Thymus (tissue), 11 donors: ENCODE measurements at regions not wholly inside any gene's neighbourhood (a gene's known extent, or its start where the extent isn't known, plus 50 kb on each side); places are given as distances from the start of the nearest gene placed in this dataset.

Source experiments
- DNase-seq, 9 donors: peaks; one replicate each; pipeline ENCODE4 v3.0.0-alpha.2; 2013; ENCODE audit warnings: low spot score in 9 of 9, low read depth in 6 of 9, missing footprints in 1 of 9
- H3K27ac ChIP-seq, 2 donors: one replicate each; pipeline ENCODE4 v1.5.1; 2013; ENCODE audit warnings: control low read depth in 1 of 2, low read depth in 1 of 2, low read length in 1 of 2, mild to moderate bottlenecking in 1 of 2, moderate library complexity in 1 of 2
- H3K27me3 ChIP-seq, 2 donors: one replicate each; pipeline ENCODE4 v1.5.1; 2013; ENCODE audit warnings: low read length in 1 of 2; ENCODE audit not compliant: control insufficient read depth in 2 of 2, insufficient read depth in 1 of 2
- H3K36me3 ChIP-seq, 2 donors: one replicate each; pipeline ENCODE4 v1.5.1; 2013; ENCODE audit warnings: low read length in 1 of 2, mild to moderate bottlenecking in 1 of 2, moderate library complexity in 1 of 2; ENCODE audit not compliant: control insufficient read depth in 2 of 2, insufficient read depth in 2 of 2
- H3K4me1 ChIP-seq, 2 donors: one replicate each; pipeline ENCODE4 v1.5.1; 2013; ENCODE audit warnings: low read length in 2 of 2; ENCODE audit not compliant: control insufficient read depth in 2 of 2, insufficient read depth in 2 of 2
- H3K4me3 ChIP-seq, 2 donors: one replicate each; pipeline ENCODE4 v1.5.1; 2013; ENCODE audit warnings: low read length in 2 of 2, control low read depth in 1 of 2, mild to moderate bottlenecking in 1 of 2
- H3K9me3 ChIP-seq, 2 donors: one replicate each; pipeline ENCODE4 v1.5.1; 2013; ENCODE audit warnings: low read length in 1 of 2, mild to moderate bottlenecking in 1 of 2; ENCODE audit not compliant: control insufficient read depth in 2 of 2, insufficient read depth in 1 of 2
- WGBS: extraction: QIAGEN DNeasy Blood & Tissue Kit; methylation state at CpG from one replicate; pipeline ENCODE4 v1.1.7; 2013; 5-methylcytosine and 5-hydroxymethylcytosine counted together
- donor health status: healthy.

GRCh38 chr9:81772144-81772543 is 82.8 kb upstream of the TLE1 start:
- Histone ChIP-seq H3K27me3 (no peaks in the 10 kb centered on the region), H3K9me3 (peaks cover 0 to 6% of the 10 kb centered on the region in 2 donors), H3K36me3 (no peaks in the 10 kb centered on the region), H3K4me3 (no peak overlapping the region), H3K27ac (no peak overlapping the region), H3K4me1 (no peaks in the 10 kb centered on the region)
- WGBS = 39% methylated on average over 1 of the region's 1 CpG
- DNase-seq = no peak

GRCh38 chr9:81776390-81776789 is 87.0 kb upstream of the TLE1 start:
- H3K4me1 ChIP-seq = no peaks in the 10 kb centered on the region
- H3K36me3 ChIP-seq = no peaks in the 10 kb centered on the region
- H3K9me3 ChIP-seq = no peaks in the 10 kb centered on the region
- H3K27ac ChIP-seq = no peak overlapping the region
- DNase-seq = no peak
- 88% methylated on average over 1 of the region's 1 CpG for WGBS
- H3K4me3 ChIP-seq = no peak overlapping the region
- no peaks in the 10 kb centered on the region for H3K27me3 ChIP-seq

GRCh38 chr9:81776834-81777233 is 87.5 kb upstream of the TLE1 start:
- H3K4me3 ChIP-seq = no peak overlapping the region
- no peak for DNase-seq
- no peaks in the 10 kb centered on the region for H3K27me3 ChIP-seq
- 85% methylated on average over 2 of the region's 2 CpGs for WGBS
- H3K9me3 ChIP-seq = no peaks in the 10 kb centered on the region
- H3K27ac ChIP-seq = no peak overlapping the region
- H3K36me3 ChIP-seq = no peaks in the 10 kb centered on the region
- no peaks in the 10 kb centered on the region for H3K4me1 ChIP-seq

DNA sequence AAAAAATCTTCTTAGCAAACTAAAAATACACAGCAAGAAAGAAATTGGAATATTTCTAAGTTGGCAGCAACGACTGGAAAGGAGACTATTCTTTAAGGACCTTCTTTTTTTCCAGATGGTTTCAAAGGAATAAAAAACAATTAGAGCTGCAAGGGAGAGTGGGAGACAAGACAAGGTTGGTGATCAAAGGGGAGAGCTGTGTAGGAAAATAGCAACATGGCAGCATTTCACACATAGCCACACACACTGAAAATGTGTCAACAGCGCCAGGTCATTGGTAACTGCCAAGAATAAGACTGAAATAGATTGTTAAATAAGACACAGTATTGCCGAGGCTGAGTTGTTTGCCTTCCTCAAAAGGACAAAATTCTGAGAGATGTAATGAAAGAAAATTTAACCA is 88.1 kb upstream of the TLE1 start:
- H3K4me3 ChIP-seq = no peak overlapping the region
- H3K9me3 ChIP-seq = no peaks in the 10 kb centered on the region
- no peaks in the 10 kb centered on the region for H3K36me3 ChIP-seq
- H3K4me1 ChIP-seq = no peaks in the 10 kb centered on the region
- H3K27me3 ChIP-seq = no peaks in the 10 kb centered on the region
- DNase-seq = no peak
- no peak overlapping the region for H3K27ac ChIP-seq
- 87% methylated on average over 3 of the region's 3 CpGs for WGBS

DNA sequence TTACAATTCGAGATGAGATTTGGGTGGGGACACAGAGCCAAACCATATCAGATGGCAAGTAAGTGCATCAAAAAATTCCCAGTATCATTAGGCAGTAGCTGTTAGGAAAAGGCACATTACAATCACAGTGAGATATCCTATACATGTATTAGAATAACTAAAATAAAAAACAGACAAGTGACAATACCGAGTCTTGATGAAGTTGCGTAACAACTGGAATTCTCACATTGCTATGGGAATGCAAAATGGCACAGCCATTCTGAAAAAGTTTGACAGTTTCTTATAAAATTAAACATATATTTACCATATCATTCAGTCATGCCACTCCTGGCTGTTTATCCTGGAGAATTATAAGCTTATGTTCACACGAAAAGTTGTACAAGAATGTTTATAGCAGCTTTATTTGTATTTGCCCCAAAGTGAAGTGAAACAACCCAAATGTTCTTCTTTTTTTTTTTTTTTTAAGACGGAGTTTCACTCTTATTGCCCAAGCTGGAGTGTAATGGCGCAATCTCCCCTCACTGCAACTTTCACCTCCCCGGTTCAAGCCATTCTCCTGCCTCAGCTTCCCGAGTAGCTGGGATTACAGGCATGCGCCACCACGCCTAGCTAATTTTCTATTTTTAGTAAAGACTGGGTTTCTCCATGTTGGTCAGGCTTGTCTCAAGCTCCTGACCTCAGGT is 93.1 kb upstream of the TLE1 start:
- 98% methylated on average over 10 of the region's 10 CpGs for WGBS
- H3K9me3 ChIP-seq = no peaks in the 10 kb centered on the region
- peaks cover 4 to 7% of the 10 kb centered on the region in 2 donors for H3K4me1 ChIP-seq
- no peak overlapping the region for H3K27ac ChIP-seq
- no peak for DNase-seq
- no peaks in the 10 kb centered on the region for H3K27me3 ChIP-seq
- no peak overlapping the region for H3K4me3 ChIP-seq
- no peaks in the 10 kb centered on the region for H3K36me3 ChIP-seq

- Histone ChIP-seq H3K4me1 (peaks cover 5 to 7% of the 10 kb centered on the region in 2 donors), H3K27me3 (no peaks in the 10 kb centered on the region), H3K4me3 (no peak overlapping the region), H3K36me3 (no peaks in the 10 kb centered on the region), H3K9me3 (no peaks in the 10 kb centered on the region), H3K27ac (no peak overlapping the region)
- 94% methylated on average over 4 of the region's 4 CpGs for WGBS
- no peak for DNase-seq
These were observed 98.6 kb upstream of the TLE1 start for GRCh38 chr9:81787747-81788632.

GRCh38 chr9:81789721-81790120 is 100.4 kb upstream of the TLE1 start:
- Histone ChIP-seq H3K4me1 (peaks cover 5 to 7% of the 10 kb centered on the region in 2 donors), H3K4me3 (no peak overlapping the region), H3K27me3 (no peaks in the 10 kb centered on the region), H3K27ac (no peak overlapping the region), H3K36me3 (no peaks in the 10 kb centered on the region), H3K9me3 (no peaks in the 10 kb centered on the region)
- DNase-seq = no peak
- WGBS = 95% methylated on average over 1 of the region's 1 CpG

DNA sequence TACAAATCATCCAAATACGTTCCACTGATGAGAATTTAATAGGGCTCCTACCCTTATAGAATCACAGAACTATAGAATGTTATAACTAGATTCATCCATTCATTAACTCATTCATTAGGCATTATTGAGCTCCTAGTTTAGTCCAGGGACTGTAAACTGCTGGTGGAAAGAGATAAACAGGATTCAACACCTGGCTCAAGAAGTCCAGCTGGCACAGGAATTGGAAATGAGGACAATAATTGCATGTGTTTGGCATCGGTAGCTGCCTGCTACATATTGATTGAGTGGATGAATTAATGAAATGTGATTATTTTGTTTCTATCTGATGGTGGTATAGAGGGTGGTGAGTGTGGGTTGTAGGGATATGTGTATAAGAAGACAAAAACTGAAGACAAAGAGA is 100.8 kb upstream of the TLE1 start:
- 98% methylated on average over 2 of the region's 2 CpGs for WGBS
- no peaks in the 10 kb centered on the region for H3K36me3 ChIP-seq
- H3K9me3 ChIP-seq = no peaks in the 10 kb centered on the region
- no peaks in the 10 kb centered on the region for H3K27me3 ChIP-seq
- H3K27ac ChIP-seq = no peak overlapping the region
- no peak overlapping the region for H3K4me3 ChIP-seq
- peaks cover 5 to 7% of the 10 kb centered on the region in 2 donors for H3K4me1 ChIP-seq
- DNase-seq = no peak

DNA sequence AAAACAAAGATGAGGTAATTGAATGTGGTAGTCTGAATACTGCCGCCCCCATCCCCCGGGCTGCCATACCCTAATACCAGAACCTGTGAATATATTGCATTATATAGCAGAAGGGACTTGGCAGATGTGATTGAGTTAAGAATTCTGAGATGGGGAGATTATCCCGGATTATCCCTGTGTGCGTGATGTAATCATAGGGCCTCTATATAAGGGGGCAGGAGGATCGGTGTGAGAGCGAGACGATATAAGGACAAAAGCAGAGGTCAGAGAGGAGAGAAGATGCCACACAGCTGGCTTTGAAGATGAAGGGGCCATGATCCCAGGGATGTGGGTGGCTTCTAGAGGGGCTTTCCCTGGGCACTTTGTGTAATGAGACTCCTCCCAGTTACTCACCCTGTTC is 101.7 kb upstream of the TLE1 start:
- H3K9me3 ChIP-seq = no peaks in the 10 kb centered on the region
- DNase-seq = no peak

More for the DNA sequence above, 101.7 kb upstream of the TLE1 start:
- no peaks in the 10 kb centered on the region for H3K27me3 ChIP-seq
- peaks cover 5 to 7% of the 10 kb centered on the region in 2 donors for H3K4me1 ChIP-seq
- no peak overlapping the region for H3K4me3 ChIP-seq
- no peak overlapping the region for H3K27ac ChIP-seq
- WGBS = 97% methylated on average over 7 of the region's 7 CpGs
- no peaks in the 10 kb centered on the region for H3K36me3 ChIP-seq
